ENCODE measurements at regions not wholly inside any gene's neighbourhood (a gene's known extent, or its start where the extent isn't known, plus 50 kb on each side); places are given as distances from the start of the nearest gene placed in this dataset.

DNA sequence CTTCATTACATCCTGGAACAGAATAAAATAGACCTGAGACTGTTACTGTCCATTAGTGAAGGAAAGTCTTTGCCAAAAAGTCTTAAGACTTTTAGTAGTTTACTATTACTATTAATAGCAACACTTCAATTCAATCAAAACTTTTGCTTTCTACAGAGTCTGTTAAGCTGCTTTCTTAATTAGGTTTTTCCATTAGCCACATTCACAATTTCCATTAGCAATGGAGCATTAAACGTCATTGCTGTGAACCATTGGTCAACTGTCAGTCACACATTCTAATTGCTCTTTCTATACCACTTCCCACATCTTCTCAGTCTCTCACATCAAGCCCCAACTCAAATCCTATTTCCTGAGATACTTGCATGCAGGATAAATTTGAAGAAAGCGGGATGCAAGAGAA is 736.6 kb upstream of the SORCS1 start:
- no peak for TF ChIP-seq SP3 (tag by site-specific recombination; IDR thresholded peaks at IDR 0.05)
- TF ChIP-seq CTCF (tag by site-specific recombination; IDR thresholded peaks at IDR 0.05) = no peak
- TF ChIP-seq ZNF792 (tag by site-specific recombination; IDR thresholded peaks at IDR 0.05) = no peak
- no peak for TF ChIP-seq HOXC10 (CRISPR knock-in tag; IDR thresholded peaks at IDR 0.05)
- TF ChIP-seq ZNF274 (IDR thresholded peaks at IDR 0.05; ENCODE audit: low read length) = no peak
- TF ChIP-seq ZNF274 (tag by site-specific recombination; IDR thresholded peaks at IDR 0.05; ENCODE audit: borderline replicate concordance) = no peak
- no peak for TF ChIP-seq BCL11A (tag by site-specific recombination; IDR thresholded peaks at IDR 0.05; ENCODE audit: low read depth)
